ENCODE measurements at regions not wholly inside any gene's neighbourhood (a gene's known extent, or its start where the extent isn't known, plus 50 kb on each side); places are given as distances from the start of the nearest gene placed in this dataset.

DNA sequence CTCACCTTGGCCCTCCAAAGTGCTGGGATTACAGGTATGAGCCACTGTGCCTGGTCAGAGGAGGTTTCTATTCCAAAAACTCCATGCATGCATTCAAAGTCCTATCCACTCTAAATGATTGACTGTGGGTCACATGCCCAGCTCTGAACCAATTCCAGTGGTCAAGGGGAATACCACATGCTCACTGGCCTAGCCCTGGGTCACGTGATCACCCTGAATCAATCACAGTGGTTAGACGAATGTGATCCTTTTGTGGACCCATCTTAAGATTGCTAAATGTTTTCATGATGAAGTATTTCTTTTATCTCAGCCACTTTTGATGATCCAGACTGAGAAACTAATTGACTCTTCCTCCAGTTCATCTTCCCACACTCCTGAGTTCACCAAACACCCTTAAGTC lies 475.8 kb downstream of the PREX1 start:
- Mint-ChIP-seq H3K4me3 (no peak overlapping the region), H3K9me3 (no peaks in the 10 kb centered on the region), H3K4me1 (no peaks in the 10 kb centered on the region), H3K27ac (no peak overlapping the region), H3K27me3 (peaks cover 20% of the 10 kb centered on the region)
- ATAC-seq (no peak), DNase-seq (no peak)

DNA sequence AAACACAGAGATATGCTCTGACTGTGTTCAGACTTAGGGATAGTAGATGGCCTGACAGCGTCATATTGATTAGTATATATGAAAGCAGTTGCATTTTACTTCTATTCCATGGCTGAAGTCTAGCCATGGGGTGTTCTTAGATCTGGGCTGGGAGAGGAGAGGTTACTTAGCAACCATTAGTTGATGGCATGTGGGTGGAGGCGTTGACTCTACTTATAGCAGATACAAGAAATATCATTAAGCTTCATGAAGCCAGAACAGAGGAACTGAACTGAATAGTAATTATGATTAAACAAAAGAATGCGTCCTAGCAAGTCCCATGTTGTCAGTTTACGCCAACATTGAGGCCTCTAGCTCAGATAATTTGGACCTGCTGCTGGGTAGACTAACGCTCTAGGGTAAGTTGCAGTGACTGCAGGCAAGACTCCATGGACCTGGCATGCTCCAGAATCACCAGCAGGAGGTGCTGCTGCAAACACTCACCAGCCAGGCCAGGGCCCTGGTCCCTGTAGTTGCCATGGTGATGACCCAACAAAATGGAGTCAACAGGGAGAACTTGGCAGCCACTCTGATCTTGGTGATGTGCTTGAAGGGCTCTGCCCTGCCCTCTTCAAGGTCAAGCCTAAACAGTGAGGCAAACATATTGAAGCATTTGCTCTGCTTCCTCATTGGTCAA lies 477.3 kb downstream of the PREX1 start:
- Mint-ChIP-seq H3K27ac (no peak overlapping the region), H3K9me3 (no peaks in the 10 kb centered on the region), H3K4me3 (no peak overlapping the region), H3K27me3 (peaks cover 20% of the 10 kb centered on the region), H3K4me1 (no peaks in the 10 kb centered on the region)
- no peak for DNase-seq
- no peak for ATAC-seq

DNA sequence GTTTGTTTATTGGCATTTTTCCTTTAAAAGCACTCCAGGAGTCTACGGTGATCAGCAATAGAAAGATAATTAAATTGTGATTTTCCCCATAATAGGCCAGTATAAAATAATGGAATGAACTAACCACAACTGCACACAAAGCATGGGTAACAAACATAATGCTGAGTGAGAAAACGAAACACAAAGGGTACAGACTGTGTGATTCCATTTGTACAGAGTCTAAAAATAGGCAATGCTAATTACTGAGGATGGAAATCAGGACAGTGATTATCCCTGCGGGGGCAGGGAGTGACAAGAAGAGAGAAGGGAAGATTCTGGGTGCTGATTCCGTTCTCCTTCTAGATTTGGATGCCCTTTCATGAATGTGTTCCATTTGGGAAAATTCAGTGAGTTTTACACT lies 478.1 kb downstream of the PREX1 start:
- Mint-ChIP-seq H3K9me3 (no peaks in the 10 kb centered on the region), H3K4me1 (no peaks in the 10 kb centered on the region), H3K27ac (no peak overlapping the region), H3K4me3 (no peak overlapping the region), H3K27me3 (peaks cover 20% of the 10 kb centered on the region)
- DNase-seq (no peak), ATAC-seq (no peak)

DNA sequence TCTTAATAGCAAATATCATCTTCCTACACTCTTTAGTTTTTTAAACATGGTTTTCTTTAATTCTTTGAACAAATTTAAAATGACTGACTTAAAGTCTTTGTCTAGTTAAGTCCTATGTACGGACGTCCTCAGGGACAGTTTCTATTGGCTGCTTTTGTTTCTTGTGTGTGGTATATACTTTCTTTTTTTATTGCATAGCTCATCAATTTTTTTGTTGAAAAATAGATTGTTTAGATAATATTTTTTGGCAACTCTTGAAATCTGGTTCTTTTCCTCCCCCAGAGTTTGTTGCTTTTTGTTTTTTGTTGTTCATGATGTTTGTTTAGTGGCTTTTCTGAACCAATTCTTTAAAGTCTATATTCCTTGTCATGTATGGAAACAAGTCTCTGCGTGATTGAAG lies 479.8 kb downstream of the PREX1 start:
- no peaks in the 10 kb centered on the region for H3K9me3 Mint-ChIP-seq
- no peaks in the 10 kb centered on the region for H3K4me1 Mint-ChIP-seq
- no peak overlapping the region for H3K4me3 Mint-ChIP-seq
- peaks cover 26% of the 10 kb centered on the region for H3K27me3 Mint-ChIP-seq
- no peak overlapping the region for H3K27ac Mint-ChIP-seq
- no peak for ATAC-seq
- no peak for DNase-seq

GRCh38 chr20:48342822-48343513 lies 484.8 kb downstream of the PREX1 start:
- Mint-ChIP-seq H3K4me3 (no peak overlapping the region), H3K9me3 (no peaks in the 10 kb centered on the region), H3K27me3 (peaks cover 46% of the 10 kb centered on the region), H3K4me1 (peaks cover 15% of the 10 kb centered on the region), H3K27ac (no peak overlapping the region)
- no peak for ATAC-seq
- no peak for DNase-seq

DNA sequence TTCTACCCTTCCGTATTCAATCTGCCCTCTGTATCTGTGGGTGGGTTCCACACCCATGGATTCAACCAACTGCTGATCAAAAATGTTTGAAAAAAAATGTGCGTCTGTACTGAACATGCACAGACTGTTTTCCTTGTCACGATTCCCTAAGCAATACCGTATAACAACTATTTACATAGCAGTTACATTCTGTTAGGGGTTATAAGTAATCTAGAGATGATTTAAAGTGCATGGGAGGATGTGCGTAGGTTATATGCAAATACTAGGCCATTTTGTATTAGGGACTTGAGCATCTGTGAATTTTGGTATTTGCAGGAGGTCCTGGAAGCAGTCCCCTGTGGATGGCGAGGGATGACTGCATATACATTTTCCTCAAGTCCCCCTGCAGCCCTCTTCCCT lies 486.9 kb downstream of the PREX1 start:
- Mint-ChIP-seq H3K4me1 (peaks cover 15% of the 10 kb centered on the region), H3K27ac (no peak overlapping the region), H3K27me3 (peaks cover 39% of the 10 kb centered on the region), H3K9me3 (no peaks in the 10 kb centered on the region), H3K4me3 (no peak overlapping the region)
- DNase-seq: no peak
- no peak for ATAC-seq

- peak; percentile 43 for ATAC-seq
- Mint-ChIP-seq H3K4me3 (no peak overlapping the region), H3K4me1 (peaks cover 15% of the 10 kb centered on the region), H3K27me3 (peaks cover 39% of the 10 kb centered on the region), H3K9me3 (no peaks in the 10 kb centered on the region), H3K27ac (no peak overlapping the region)
- no peak for DNase-seq
These were observed 487.6 kb downstream of the PREX1 start for GRCh38 chr20:48339986-48340882.

DNA sequence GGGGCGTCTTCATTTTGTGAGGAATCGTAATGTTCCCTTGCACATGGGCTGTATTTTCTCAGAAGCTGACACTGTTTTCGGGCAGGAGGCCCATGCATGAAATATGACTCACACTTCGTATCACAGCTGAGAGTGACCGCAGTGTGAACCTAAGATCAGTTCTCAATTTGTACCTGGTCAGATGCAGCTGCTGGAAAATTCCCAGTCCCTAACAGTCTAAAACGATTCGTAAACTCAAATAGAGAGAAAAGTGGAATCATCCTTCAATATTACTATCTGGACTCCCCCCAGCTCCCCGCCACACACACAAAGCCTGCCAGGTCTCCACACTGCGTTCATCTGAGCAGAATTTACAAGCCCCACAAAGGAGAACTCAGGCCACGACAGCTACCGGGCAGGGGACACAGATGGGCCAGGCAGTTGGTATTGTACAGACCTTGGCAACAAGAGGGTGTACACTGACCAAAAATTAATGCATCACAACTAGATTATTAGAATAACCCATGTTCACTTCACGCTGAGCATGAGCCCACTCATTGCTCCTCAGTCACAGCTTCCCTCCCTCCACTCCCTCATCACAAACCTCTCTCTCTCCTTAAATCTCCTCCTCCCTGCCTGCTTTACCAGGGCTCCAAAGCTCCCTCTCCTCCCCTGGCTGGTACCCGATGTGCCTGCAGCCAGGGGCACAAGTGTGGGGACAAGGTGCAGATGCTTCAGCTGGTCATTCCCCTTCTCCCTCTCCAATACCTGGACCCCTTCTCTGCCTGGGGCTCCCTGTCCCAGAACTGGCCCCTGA lies 488.4 kb downstream of the PREX1 start:
- H3K27me3 Mint-ChIP-seq: peaks cover 39% of the 10 kb centered on the region
- no peaks in the 10 kb centered on the region for H3K9me3 Mint-ChIP-seq
- peaks cover 15% of the 10 kb centered on the region for H3K4me1 Mint-ChIP-seq
- no peak overlapping the region for H3K27ac Mint-ChIP-seq
- H3K4me3 Mint-ChIP-seq: no peak overlapping the region
- ATAC-seq: no peak
- no peak for DNase-seq

- DNase-seq: no peak
- H3K27ac Mint-ChIP-seq: no peak overlapping the region
- H3K4me1 Mint-ChIP-seq: peaks cover 15% of the 10 kb centered on the region
- H3K27me3 Mint-ChIP-seq: peaks cover 39% of the 10 kb centered on the region
- ATAC-seq: no peak
- no peaks in the 10 kb centered on the region for H3K9me3 Mint-ChIP-seq
- no peak overlapping the region for H3K4me3 Mint-ChIP-seq
These were observed 489.1 kb downstream of the PREX1 start for GRCh38 chr20:48338717-48339116.

DNA sequence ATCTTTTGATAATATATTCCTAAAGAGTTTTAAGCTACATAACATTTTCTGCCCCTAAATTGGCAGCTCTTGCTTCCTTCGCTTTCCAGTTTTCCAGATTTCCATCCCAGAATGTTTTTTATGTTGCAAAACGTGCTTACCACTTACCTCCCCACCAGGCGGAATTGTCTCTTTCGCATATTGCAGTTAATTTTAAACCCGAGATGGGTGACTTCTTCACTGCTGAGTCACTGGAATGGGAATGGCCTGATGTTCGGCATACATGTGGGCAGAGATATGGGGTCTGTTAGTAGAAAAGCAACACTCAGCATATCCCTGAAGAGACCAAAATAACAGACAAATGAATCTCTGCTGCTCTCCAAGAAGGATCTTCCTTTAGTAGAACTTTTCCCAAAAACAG lies 491.2 kb downstream of the PREX1 start:
- H3K4me3 Mint-ChIP-seq: no peak overlapping the region
- no peak for DNase-seq
- H3K27ac Mint-ChIP-seq: no peak overlapping the region
- H3K4me1 Mint-ChIP-seq: peaks cover 7% of the 10 kb centered on the region
- peaks cover 18% of the 10 kb centered on the region for H3K27me3 Mint-ChIP-seq
- H3K9me3 Mint-ChIP-seq: no peaks in the 10 kb centered on the region
- no peak for ATAC-seq

GRCh38 chr20:48335308-48336050 lies 492.3 kb downstream of the PREX1 start:
- Mint-ChIP-seq H3K4me3 (no peak overlapping the region), H3K27me3 (peaks cover 7% of the 10 kb centered on the region)

GRCh38 chr20:48333707-48334106 lies 494.1 kb downstream of the PREX1 start:
- Mint-ChIP-seq H3K27me3 (peaks cover 10% of the 10 kb centered on the region), H3K4me3 (no peak overlapping the region), H3K9me3 (no peaks in the 10 kb centered on the region), H3K4me1 (no peaks in the 10 kb centered on the region), H3K27ac (no peak overlapping the region)
- DNase-seq (no peak), ATAC-seq (no peak)

More at GRCh38 chr20:48335308-48336050, 492.3 kb downstream of the PREX1 start:
- Mint-ChIP-seq H3K4me1 (peaks cover 6% of the 10 kb centered on the region), H3K9me3 (no peaks in the 10 kb centered on the region), H3K27ac (no peak overlapping the region)
- ATAC-seq (no peak), DNase-seq (no peak)

DNA sequence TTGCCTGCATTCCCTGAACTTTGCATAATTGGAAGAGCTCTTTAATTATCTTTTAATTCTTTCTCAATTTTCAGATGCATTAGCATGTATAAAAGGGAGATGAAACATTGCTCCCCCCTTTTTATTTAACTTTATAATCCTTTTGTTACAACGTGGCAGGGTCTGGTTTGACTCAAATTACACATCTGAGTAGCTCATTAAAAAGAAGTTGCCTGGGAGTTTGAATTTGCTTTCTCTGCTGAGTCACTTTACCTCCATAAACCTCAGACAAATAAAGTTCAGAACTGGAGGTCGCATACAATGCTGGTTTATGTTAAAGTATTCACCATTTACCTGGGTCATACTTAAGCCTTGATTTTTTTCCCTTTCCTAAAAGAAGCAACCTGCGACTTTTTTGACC lies 495.2 kb downstream of the PREX1 start:
- no peaks in the 10 kb centered on the region for H3K4me1 Mint-ChIP-seq
- H3K9me3 Mint-ChIP-seq: no peaks in the 10 kb centered on the region
- no peak overlapping the region for H3K27ac Mint-ChIP-seq
- H3K4me3 Mint-ChIP-seq: no peak overlapping the region
- ATAC-seq (no peak), DNase-seq (no peak)
- peaks cover 18% of the 10 kb centered on the region for H3K27me3 Mint-ChIP-seq

DNA sequence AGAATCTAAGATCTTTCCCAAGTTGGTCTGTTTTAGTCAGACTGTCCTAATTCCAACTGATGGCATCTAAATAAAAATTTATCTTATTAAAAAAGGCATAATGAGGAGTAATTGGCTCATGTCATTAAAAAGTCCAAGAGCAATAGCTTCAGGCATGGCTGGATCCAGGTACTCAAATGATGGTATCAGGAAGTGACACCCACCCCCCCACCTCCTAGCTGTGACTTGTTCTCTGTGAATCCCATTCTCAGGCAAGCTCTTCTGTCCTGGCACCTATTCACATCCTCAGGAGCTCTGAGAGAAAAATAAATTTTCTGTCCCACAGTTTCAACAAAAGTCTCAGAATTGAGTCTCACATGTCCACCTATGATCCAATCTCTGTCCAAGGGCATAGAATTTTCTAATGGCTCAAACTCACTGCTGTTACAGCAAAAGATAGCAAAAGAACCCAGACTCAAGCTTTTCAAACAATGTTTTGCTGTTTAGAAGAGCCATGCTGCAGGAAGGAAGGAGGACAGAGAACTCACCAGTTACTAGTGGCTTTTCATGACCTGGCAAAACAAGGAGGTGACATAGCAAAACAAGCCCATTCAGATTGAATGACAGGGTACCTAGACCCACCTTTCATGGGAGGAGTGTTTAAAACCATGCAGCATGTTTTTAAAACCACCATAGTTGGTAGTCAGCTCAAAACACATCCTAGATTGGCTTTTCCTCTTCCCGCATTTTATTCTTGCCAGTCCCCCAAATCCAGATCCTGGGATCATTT lies 496.1 kb downstream of the PREX1 start:
- Mint-ChIP-seq H3K27ac (no peak overlapping the region), H3K27me3 (peaks cover 19% of the 10 kb centered on the region), H3K4me1 (no peaks in the 10 kb centered on the region), H3K4me3 (no peak overlapping the region), H3K9me3 (no peaks in the 10 kb centered on the region)
- ATAC-seq: no peak
- DNase-seq: no peak
